ENCODE measurements at regions not wholly inside any gene's neighbourhood (a gene's known extent, or its start where the extent isn't known, plus 50 kb on each side); places are given as distances from the start of the nearest gene placed in this dataset.
"Not testable (repeated sequence)": the region's sequence is repeated elsewhere in the genome, so short reads cannot be mapped to it uniquely, and the experiment has no call there.

- no peak for DNase-seq
Observed at GRCh38 chr6:130720076-130720715, 107.0 kb upstream of the SMLR1 start.

DNA sequence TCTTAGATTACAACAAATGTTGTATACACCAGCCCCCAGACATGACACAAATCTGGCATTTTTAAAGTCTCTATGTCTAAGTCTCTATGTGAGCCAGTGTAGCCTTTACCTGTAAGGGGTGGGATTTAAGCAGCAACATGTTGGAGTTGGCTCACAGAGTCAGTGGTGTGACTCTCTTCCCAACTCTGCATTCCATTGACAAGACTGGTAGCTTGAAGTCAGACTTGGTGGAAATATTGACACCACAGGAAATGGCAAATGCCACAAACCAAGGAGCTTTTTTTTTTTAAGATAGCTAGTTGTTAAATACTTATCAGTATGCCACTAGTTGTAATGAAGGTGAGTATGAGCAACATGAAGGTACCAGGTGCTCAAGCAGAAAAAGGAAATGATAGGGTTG lies 103.1 kb upstream of the SMLR1 start:
- no peak for DNase-seq

DNA sequence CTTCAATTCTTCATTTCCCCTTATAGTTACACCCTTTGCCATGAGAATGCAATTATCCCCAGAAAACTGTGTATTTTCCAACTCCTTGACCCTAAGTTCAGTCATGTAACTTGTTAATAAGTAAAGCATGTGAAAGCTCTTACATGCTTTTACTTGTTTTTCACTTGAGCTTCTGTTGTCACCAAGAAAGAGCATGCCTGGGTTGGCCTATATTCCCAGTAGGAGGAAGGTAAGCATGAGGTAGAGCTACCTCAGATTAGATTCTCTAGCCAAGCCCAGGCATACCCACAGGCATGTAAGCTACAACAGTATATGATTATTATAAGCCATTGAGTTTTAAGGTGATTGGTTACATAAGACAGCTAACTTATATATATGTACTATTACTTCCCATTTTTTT lies 101.7 kb upstream of the SMLR1 start:
- DNase-seq, result no peak

DNA sequence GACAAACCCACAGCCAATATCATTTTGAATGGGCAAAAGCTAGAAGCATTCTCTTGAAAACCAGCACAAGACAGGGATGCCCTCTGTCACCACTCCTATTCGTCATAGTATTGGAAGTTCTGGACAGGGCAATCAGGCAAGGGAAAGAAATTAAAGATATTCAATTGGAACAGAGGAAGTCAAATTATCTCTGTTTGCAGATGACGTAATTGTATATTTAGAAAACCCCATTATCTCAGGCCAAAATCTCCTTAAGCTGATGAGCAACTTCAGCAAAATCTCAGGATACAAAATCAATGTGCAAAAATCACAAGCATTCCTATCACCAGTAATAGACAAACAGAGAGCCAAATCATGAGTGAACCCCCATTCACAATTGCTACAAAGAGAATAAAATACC lies 99.1 kb upstream of the SMLR1 start:
- not testable (repeated sequence) for DNase-seq

DNA sequence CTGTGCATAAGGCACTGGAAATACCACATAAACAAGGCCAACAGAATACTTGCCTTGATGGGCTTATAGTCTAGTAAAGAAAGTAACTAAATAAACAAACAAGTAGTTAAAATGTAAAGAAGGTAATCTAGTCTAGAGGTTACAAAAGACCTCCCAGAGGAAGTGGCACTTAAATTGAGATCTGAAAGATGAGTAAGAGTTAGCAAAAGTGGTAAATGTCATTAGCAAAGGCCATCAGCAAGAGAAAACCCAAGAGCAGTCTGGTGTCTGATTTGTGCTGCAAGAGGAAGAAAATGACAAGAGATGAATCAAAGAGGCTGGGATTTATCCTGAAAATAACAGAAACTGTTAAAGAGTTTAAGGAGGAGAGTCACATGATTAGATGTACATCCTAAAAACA lies 96.6 kb upstream of the SMLR1 start:
- no peak for DNase-seq

GRCh38 chr6:130734161-130734560 lies 93.0 kb upstream of the SMLR1 start:
- DNase-seq, result no peak

DNA sequence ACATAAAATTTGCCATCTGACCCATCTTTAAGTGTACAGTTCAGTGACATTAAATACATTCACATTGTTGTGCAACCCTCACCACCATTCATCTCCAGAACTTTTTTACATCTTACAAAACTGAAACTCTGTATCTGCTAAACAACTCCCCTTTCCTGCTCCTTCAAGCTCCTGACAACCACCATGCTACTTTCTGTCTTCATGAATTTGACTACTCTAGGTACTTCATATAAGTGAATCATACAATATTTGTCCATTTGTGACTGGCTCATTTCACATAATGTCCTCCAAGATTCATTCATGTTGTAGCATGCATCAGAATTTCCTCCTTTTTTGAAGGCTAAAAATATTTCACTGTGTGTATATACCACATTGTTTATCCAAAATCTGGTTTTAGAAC lies 86.9 kb upstream of the SMLR1 start:
- no peak for DNase-seq

DNA sequence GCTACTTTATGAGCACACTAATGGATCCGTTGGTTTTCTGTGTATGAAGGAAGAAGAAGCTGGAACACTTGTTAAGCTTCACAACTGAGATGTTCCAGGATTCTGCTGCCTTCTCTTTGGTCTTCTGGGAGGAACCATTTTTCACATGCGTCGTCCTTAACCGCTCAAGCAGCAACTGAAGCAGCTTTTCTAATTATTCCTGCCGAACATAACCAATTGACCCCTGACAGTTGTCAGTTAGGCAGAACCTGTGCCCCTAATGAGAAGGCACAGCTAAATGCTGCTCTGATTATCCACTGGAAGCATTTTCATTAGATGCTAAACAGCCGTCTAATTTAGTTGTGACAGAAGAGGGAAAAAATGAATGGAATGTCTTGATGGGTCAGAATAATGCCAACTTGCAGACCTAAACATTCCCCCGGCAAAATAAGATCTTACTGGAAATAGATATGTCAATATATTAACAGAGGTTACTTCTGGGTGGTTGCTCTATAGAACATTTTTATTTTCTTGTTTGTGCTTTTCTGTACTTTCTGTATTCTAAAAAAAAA lies 85.0 kb upstream of the SMLR1 start:
- no peak for DNase-seq

- no peak for DNase-seq
Observed at GRCh38 chr6:130743175-130743574, 84.0 kb upstream of the SMLR1 start.

DNA sequence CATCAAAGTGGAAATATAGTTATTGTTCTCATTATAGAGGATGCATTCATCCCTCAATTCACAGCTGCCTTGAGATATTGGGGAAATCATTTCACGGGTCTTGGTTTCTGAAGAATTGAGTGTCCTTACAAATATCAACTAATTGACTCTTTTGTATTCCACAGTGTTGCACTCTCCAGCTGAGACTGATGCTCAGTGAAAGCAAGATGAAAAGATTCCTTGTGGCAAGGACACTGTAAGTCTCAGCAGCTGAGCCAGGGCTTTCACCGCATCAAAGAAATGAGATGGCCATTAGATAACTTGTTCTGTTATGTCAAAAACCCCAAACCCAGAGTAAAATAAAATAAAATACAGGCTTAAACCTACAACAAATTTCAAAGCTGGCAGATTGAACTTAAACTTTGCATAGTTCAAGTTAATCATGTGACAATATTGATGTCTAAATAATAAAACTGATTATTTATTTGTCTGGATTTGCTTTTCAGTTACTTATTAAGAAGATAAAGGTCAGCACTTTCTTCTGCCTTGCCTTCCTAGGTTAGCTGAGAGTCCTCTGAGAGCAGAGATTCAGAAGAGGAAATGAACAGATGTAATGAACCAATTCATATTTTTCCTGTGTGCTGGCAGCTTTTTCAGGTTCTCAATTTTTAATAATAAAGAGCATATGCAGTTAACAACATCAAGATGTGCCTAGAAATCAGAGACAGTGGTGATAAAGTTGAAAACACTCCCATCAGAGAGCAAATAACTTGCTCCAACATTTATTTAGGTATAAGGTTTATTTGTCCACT lies 82.4 kb upstream of the SMLR1 start:
- no peak for DNase-seq

- no peak for DNase-seq
Observed at GRCh38 chr6:130748041-130748440, 79.2 kb upstream of the SMLR1 start.

- no peak for DNase-seq
Observed at GRCh38 chr6:130749402-130749801, 77.8 kb upstream of the SMLR1 start.

GRCh38 chr6:130752267-130752666 lies 74.9 kb upstream of the SMLR1 start:
- DNase-seq, result no peak

DNA sequence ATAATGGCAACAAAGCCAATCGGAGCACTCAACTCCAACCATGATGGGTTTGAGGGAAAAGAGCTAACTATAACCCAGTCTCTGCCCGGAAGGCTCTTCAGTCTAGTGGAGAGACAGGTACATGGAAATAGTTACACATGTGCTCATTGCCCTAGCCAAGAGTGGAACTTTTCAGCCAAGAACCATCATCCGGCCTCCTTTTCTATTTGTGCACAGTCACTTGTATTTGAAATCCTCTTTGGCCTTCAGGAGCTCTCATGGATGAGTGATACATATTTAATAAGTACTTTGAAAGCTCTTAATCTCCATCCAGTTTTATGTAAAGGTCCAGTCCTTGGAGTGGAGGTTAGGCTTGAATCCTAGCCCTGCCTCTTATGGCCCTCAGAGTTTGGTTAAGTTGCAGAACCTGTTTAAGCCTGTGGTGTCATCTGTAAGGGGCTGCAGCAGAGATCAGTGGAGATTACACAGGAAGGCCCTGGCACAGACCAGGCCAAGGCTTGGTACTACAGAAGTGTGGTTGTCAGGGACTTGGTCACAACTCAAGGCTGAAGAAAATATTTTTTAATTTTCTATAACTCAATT lies 72.3 kb upstream of the SMLR1 start:
- DNase-seq, result no peak

DNA sequence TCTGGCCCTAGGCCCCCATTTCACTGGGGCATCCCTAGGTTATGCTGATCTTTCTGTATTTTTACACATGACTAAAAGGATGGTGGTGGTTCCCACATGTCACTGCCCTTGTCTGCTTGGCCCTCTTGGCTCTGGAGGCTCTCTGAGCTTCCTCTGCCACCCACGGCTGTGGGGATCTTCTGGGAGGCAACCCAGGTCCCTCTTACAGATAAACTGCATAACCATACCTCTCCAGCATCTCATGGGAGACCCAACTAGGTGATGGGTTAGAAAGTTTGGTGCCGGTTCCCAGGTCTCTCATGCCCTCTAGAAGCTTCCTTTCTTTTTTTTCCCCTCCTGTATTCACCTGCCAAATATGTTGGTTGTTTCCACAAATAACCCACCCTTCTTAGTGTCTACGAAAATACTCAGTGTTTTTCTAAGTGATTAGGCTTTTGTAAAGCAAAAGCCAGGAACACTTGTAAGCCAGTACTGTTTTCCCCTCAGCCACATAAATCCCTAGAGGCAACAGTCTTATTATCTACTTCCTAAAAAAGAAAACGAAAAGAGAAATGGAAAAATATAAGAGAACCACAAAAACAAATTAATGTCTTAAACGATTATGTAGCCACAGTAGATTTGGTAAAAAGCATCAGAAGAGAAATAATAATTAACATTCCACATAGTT lies 71.7 kb upstream of the SMLR1 start:
- no peak for DNase-seq

DNA sequence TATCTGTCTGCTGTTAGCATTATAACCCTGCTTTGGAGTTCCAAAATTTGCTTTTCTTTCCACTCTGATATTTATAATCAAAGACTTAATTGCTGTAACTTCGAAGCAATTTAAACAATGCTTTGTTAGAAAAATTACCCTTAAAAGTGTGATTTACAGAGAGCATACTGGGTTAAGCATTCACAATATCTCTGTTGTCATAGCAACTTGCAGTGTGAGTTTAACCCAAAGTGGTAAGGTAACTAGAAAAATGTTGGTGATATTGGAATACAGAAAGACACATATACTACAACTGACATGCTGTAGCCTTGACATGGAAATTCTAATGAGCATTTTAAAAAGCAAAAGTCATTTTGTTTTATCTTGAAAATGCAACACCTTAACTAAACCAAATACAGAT lies 70.4 kb upstream of the SMLR1 start:
- DNase-seq, result no peak

- DNase-seq, result no peak
Observed at GRCh38 chr6:130758813-130759212, 68.4 kb upstream of the SMLR1 start.

DNA sequence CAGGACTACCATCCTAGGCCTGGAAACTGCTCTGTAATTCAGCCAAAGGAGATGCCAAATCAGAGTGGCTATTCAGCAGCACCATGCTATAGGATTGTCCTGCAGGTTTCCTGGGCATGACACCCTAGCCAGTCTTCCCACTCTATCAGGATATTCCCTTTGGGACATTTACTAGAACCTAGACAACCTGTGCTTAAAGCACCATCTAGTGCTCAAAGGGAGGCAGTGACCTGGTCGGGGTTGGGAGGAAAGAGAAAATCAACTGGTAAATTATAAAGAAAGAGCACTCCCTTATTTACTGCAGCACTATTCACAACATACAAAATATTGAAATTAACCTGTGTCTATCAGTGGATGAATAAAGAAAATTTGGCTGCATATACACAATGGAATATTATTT lies 67.2 kb upstream of the SMLR1 start:
- no peak for DNase-seq

GRCh38 chr6:130761286-130761685 lies 65.9 kb upstream of the SMLR1 start:
- DNase-seq, result no peak

DNA sequence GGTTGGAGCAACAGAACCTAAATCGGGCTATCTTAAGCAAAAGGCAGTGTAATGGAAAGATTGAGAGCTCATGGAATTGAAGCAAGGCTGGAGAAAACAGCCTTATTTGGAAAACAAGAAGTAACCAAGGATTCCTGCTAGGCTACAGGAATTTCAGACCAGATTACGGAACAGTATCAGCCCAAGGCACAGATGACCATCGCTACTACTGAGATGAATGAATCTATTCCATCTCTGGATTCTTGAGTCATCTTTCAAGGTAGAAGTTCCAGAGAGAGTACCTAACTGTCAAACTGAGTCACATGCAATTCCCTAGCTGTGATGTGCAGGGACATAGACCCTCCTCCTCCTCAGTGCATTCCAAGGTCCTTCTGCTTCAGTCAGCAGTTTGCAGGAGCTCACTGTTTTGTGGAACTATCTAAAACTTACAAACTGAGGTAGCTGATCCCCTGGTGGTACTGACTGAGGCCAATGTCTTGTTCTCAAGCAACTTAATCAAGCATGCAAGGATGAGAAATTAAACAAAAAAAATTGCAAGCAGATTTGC lies 62.0 kb upstream of the SMLR1 start:
- DNase-seq, result no peak

DNA sequence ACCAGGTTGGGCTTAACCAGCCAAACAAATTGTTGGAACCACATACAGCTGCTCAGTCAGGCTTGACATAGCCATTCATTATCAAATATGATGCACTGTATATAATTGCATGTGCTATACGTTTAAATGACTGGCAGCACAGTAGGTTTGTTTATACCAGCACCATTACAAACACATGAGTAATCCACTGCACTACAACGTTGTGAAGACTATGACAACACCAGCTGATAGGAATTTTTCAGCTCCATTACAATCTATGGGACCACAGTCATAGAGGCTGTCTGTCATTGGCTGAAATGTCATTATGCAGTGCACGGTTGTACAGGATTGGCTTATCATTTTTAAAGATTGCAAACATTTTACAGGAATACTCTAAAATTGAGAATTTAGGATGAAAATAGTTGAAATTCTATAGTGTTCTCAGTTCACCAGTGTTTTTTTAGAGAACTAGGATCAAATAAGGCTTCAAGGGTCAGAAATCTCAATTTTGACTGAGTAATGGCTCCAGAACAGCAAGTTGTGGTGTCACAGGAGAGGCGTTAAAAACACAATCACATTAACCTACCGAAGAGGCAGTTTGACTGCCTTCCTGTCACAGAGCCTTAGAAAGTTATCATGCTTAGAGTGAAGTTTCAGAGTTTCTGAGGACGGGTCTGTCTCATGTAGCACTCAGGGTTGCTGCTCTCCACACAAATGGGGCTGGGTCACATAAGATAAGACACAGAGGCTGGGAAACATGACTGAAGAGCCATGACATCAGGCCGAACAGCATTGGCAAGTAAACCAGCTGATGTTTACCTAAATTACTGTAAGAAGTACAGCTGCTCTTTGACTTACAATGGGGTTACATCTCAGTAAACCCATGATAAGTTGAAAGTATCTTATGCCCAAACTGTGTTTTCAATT lies 60.7 kb upstream of the SMLR1 start:
- DNase-seq, result no peak

GRCh38 chr6:130769861-130770260 lies 57.3 kb upstream of the SMLR1 start:
- DNase-seq, result no peak

Data from stimulated activated CD4-positive, alpha-beta T cell treated with anti-CD3 and anti-CD28 coated beads, Interleukin-4, amount 100 ng/mL, for 1 hour (primary cell).